Type B pancreatic cell (in vitro differentiated cells): ENCODE measurements at regions not wholly inside any gene's neighbourhood (a gene's known extent, or its start where the extent isn't known, plus 50 kb on each side); places are given as distances from the start of the nearest gene placed in this dataset.

Source experiments
- DNase-seq: peaks from one replicate; pipeline ENCODE4 v3.0.0; 2021; ENCODE audit warnings: mixed read lengths; ENCODE audit not compliant: unreplicated experiment; ENCODE audit errors: extremely low spot score
- H3K27ac Mint-ChIP-seq: 2 replicates; pipeline ENCODE4 v1.8.0; 2021; ENCODE audit warnings: mild to moderate bottlenecking, mixed read lengths
- H3K27me3 Mint-ChIP-seq: 2 replicates; pipeline ENCODE4 v1.8.0; 2021; ENCODE audit warnings: mixed read lengths
- H3K36me3 Mint-ChIP-seq: 2 replicates; pipeline ENCODE4 v1.8.0; 2021; ENCODE audit warnings: mixed read lengths
- H3K4me1 Mint-ChIP-seq: one replicate; pipeline ENCODE4 v1.8.0; 2021; ENCODE audit warnings: mixed read lengths; ENCODE audit not compliant: unreplicated experiment
- H3K4me3 Mint-ChIP-seq: 2 replicates; pipeline ENCODE4 v1.8.0; 2021; ENCODE audit warnings: mild to moderate bottlenecking, mixed read lengths
- H3K9me3 Mint-ChIP-seq: 2 replicates; pipeline ENCODE4 v1.8.0; 2021; ENCODE audit warnings: mixed read lengths
- CTCF ChIP-seq: fragments of 200-600 bp; sonication (generic); conservative IDR thresholded peaks from 2 replicates; pipeline ENCODE4 v1.5.0; 2021; ENCODE audit warnings: antibody characterized with exemption, mild to moderate bottlenecking

DNA sequence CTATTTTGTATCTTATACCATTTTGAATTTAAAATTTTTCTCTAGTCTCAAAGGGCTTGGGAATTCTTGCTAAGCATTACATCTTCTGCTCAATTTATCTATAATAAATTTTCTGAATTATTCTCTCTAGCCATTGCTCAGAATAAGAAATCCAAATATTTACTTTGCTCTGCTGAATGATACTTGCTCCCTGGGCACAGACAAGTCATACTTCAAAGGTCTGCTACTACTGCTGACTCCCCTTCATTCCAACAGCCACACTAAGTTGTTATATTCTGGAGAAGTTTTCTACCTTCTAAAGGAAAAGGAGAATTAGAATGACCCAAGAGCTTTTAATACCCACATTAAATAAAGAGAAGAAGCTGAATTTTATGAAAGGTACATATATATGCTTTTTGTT is 460.3 kb upstream of the ZNF717 start:
- no peak for DNase-seq
- Mint-ChIP-seq H3K27ac (no peak overlapping the region), H3K4me1 (peaks cover 4% of the 10 kb centered on the region), H3K9me3 (no peaks in the 10 kb centered on the region), H3K27me3 (no peaks in the 10 kb centered on the region), H3K4me3 (no peak overlapping the region), H3K36me3 (no peaks in the 10 kb centered on the region)
- no peak for TF ChIP-seq CTCF

DNA sequence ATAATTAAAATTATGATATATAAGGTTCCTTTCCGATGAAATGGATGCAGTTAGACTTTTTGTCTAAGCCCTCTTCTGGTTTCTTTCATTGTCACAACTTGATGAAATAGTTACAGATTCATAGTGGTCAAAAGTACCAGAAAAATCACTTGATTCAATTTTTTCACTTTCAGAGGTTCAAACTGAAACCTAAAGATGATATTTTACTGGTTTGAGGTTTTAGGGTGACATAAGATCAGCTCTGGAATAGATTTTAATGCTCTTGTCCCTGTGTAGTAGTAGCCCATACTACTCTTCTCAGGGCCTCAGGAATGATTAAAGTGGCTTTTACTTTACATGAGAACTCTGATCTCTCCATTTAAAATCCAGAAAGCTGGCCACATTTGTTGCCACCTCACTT is 479.1 kb upstream of the ZNF717 start:
- Mint-ChIP-seq H3K27ac (no peak overlapping the region), H3K36me3 (no peaks in the 10 kb centered on the region), H3K4me1 (no peaks in the 10 kb centered on the region), H3K27me3 (no peaks in the 10 kb centered on the region), H3K9me3 (no peaks in the 10 kb centered on the region), H3K4me3 (no peak overlapping the region)
- no peak for TF ChIP-seq CTCF
- DNase-seq: no peak

- no peaks in the 10 kb centered on the region for H3K27me3 Mint-ChIP-seq
- no peaks in the 10 kb centered on the region for H3K9me3 Mint-ChIP-seq
- H3K4me3 Mint-ChIP-seq: no peak overlapping the region
These were observed 479.6 kb upstream of the ZNF717 start for GRCh38 chr3:76264911-76265310.

DNA sequence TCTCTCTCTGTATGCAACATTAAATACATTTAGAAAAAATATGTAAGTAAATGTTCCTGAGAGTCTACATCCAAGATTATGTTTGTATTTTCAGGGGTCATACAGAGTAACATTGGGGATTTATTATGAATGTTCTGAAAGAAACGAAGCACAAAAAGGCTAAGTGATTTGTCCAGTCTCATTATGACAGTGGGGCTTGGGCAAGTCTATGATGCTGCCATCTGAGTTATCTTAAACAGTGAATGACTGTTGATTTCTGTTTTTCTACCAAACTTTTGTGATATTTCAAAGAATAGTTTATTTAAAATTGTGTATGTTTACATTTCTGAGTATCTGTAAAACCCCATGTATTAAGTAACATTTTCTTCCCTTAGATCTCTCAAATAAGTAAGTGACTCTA is 481.2 kb upstream of the ZNF717 start:
- Mint-ChIP-seq H3K4me3 (no peak overlapping the region), H3K27ac (no peak overlapping the region), H3K4me1 (no peaks in the 10 kb centered on the region), H3K27me3 (no peaks in the 10 kb centered on the region), H3K9me3 (no peaks in the 10 kb centered on the region), H3K36me3 (no peaks in the 10 kb centered on the region)
- no peak for TF ChIP-seq CTCF
- no peak for DNase-seq

More at GRCh38 chr3:76264911-76265310, 479.6 kb upstream of the ZNF717 start:
- Mint-ChIP-seq H3K4me1 (no peaks in the 10 kb centered on the region), H3K36me3 (no peaks in the 10 kb centered on the region), H3K27ac (no peak overlapping the region)
- no peak for TF ChIP-seq CTCF
- DNase-seq: no peak

GRCh38 chr3:76267851-76268380 is 482.6 kb upstream of the ZNF717 start:
- Mint-ChIP-seq H3K9me3 (no peaks in the 10 kb centered on the region), H3K4me1 (no peaks in the 10 kb centered on the region), H3K27me3 (no peaks in the 10 kb centered on the region), H3K36me3 (no peaks in the 10 kb centered on the region), H3K27ac (no peak overlapping the region), H3K4me3 (no peak overlapping the region)
- TF ChIP-seq CTCF: no peak
- DNase-seq: no peak

- Mint-ChIP-seq H3K36me3 (no peaks in the 10 kb centered on the region), H3K4me1 (no peaks in the 10 kb centered on the region), H3K27ac (no peak overlapping the region), H3K4me3 (no peak overlapping the region), H3K9me3 (peaks cover 5% of the 10 kb centered on the region), H3K27me3 (no peaks in the 10 kb centered on the region)
- no peak for DNase-seq
- no peak for TF ChIP-seq CTCF
These were observed 508.5 kb upstream of the ZNF717 start for GRCh38 chr3:76293856-76294255.
